ENCODE measurements at regions not wholly inside any gene's neighbourhood (a gene's known extent, or its start where the extent isn't known, plus 50 kb on each side); places are given as distances from the start of the nearest gene placed in this dataset.

DNA sequence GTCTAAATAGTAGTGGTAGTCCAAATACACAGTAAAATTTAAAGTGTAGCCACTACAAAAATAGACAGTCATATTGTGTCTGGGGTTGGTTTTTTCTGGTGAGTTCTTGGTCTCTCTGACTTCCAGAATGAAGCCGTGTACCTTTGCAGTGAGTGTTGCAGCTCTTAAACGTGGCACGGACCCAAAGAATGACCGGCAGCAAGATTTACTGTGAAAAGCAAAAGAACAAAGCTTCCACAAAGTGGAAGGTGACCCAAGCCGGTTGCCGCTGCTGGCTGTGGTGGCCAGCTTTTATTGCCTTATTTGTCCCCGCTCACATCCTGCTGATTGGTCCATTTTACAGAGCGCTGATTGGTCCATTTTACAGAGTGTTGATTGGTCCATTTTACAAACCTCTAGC, 188.7 kb downstream of the ZNF608 start:
- peaks cover 0 to 2% (median 0%) of the 10 kb centered on the region in 3 donors for H3K27me3 Mint-ChIP-seq (ENCODE audit: low read depth in 3 of 3)
- Histone ChIP-seq H3K79me2 (ENCODE audit: insufficient read depth, low read length) (no peaks in the 10 kb centered on the region), H3K4me3 (replicated peaks in 1 of 3; ENCODE audit: low read depth in 2 of 3, low read length in 3 of 3) (no peak overlapping the region), H3K4me1 (ENCODE audit: control insufficient read depth in 1 of 2, insufficient read depth in 2 of 2, low read length in 2 of 2) (no peaks in the 10 kb centered on the region), H3K27me3 (ENCODE audit: control insufficient read depth in 2 of 2, insufficient read depth in 2 of 2, low read length in 2 of 2) (no peaks in the 10 kb centered on the region), H2AFZ (ENCODE audit: insufficient read depth, low read depth, low read length, poor library complexity, severe bottlenecking) (no peak overlapping the region), H4K20me1 (ENCODE audit: insufficient read depth, low read length) (no peaks in the 10 kb centered on the region), H3K4me2 (replicated peaks; ENCODE audit: extremely low read depth, low read length, poor library complexity, severe bottlenecking) (no peak overlapping the region), H3K9ac (ENCODE audit: insufficient read depth, low read length, poor library complexity, severe bottlenecking) (no peak overlapping the region), H3K9me3 (replicated peaks in 1 of 2; ENCODE audit: control insufficient read depth in 1 of 2, insufficient read depth in 1 of 2, low read length in 2 of 2) (peaks cover 0 to 3% of the 10 kb centered on the region in 2 donors), H3K36me3 (replicated peaks in 1 of 2; ENCODE audit: control insufficient read depth in 1 of 2, insufficient read depth in 2 of 2, low read length in 2 of 2) (no peaks in the 10 kb centered on the region), H3K27ac (ENCODE audit: low read depth in 1 of 2, low read length in 2 of 2) (no peak overlapping the region)
- H3K4me3 Mint-ChIP-seq = no peak overlapping the region
- no peak overlapping the region for H3K27ac Mint-ChIP-seq
- no peak for DNase-seq
- H3K4me1 Mint-ChIP-seq = no peaks in the 10 kb centered on the region
- no peaks in the 10 kb centered on the region for H3K36me3 Mint-ChIP-seq
- intact Hi-C loops (cut with micrococcal nuclease) = no loop called here
- WGBS (ENCODE audit: insufficient coverage) = 96% methylated on average over 8 of the region's 8 CpGs
- TF ChIP-seq, protein P1, sequence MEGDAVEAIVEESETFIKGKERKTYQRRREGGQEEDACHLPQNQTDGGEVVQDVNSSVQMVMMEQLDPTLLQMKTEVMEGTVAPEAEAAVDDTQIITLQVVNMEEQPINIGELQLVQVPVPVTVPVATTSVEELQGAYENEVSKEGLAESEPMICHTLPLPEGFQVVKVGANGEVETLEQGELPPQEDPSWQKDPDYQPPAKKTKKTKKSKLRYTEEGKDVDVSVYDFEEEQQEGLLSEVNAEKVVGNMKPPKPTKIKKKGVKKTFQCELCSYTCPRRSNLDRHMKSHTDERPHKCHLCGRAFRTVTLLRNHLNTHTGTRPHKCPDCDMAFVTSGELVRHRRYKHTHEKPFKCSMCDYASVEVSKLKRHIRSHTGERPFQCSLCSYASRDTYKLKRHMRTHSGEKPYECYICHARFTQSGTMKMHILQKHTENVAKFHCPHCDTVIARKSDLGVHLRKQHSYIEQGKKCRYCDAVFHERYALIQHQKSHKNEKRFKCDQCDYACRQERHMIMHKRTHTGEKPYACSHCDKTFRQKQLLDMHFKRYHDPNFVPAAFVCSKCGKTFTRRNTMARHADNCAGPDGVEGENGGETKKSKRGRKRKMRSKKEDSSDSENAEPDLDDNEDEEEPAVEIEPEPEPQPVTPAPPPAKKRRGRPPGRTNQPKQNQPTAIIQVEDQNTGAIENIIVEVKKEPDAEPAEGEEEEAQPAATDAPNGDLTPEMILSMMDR (IDR thresholded peaks at IDR 0.05) = no peak
- peaks cover 3 to 14% (median 11%) of the 10 kb centered on the region in 7 donors for H3K9me3 Mint-ChIP-seq

DNA sequence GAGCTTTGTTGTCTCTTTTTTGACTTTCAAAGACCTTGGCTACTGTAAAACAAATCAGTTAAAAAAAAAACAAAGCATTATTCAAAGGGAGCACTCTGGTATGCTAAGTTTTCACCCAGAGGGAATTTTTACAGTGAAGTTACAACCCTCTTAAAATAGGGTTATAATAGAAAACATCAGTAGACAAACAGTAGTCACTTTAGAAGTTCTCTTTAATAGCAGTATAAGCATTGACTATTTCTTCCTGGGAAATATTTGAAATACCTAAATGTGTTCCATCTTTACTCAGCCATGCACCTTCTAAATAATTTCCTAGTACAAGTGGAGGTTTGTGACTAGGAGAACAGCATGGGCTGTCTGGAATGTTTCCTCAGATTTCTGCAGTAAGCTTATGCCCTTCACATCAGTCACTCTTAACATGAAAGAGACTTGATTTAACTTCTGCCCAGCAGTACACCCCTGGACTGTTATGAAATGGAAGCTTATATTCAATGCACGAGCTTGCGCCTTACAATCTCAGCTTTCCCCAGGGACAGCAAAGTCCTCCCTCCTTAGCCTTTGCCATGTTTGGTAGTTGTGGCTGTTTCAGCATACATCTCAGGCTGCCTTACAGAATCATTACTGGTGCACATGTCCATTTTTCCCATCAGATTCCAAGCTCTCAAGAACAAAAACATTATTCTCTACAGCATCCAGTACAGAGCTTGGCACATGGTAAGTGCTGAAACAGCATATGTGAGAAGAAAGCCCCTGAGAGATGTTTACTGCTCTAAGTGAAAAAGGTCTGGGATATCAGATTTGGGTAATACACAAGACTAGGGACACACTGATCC, 191.5 kb downstream of the ZNF608 start:
- 100% methylated on average over 1 of the region's 2 CpGs for WGBS (ENCODE audit: insufficient coverage)

More for the DNA sequence above, 191.5 kb downstream of the ZNF608 start:
- Mint-ChIP-seq H3K27me3 (ENCODE audit: low read depth in 3 of 3) (peaks cover 0 to 2% (median 0%) of the 10 kb centered on the region in 3 donors), H3K27ac (no peak overlapping the region), H3K4me3 (no peak overlapping the region), H3K36me3 (no peaks in the 10 kb centered on the region), H3K9me3 (peaks cover 3 to 12% (median 8%) of the 10 kb centered on the region in 7 donors), H3K4me1 (no peaks in the 10 kb centered on the region)
- Histone ChIP-seq H2AFZ (ENCODE audit: insufficient read depth, low read depth, low read length, poor library complexity, severe bottlenecking) (no peak overlapping the region), H3K27me3 (ENCODE audit: control insufficient read depth in 2 of 2, insufficient read depth in 2 of 2, low read length in 2 of 2) (no peaks in the 10 kb centered on the region), H3K4me3 (replicated peaks in 1 of 3; ENCODE audit: low read depth in 2 of 3, low read length in 3 of 3) (no peak overlapping the region), H3K4me1 (ENCODE audit: control insufficient read depth in 1 of 2, insufficient read depth in 2 of 2, low read length in 2 of 2) (no peaks in the 10 kb centered on the region), H3K4me2 (replicated peaks; ENCODE audit: extremely low read depth, low read length, poor library complexity, severe bottlenecking) (no peak overlapping the region), H4K20me1 (ENCODE audit: insufficient read depth, low read length) (no peaks in the 10 kb centered on the region), H3K9me3 (replicated peaks in 1 of 2; ENCODE audit: control insufficient read depth in 1 of 2, insufficient read depth in 1 of 2, low read length in 2 of 2) (peaks cover 0 to 3% of the 10 kb centered on the region in 2 donors), H3K79me2 (ENCODE audit: insufficient read depth, low read length) (no peaks in the 10 kb centered on the region), H3K27ac (ENCODE audit: low read depth in 1 of 2, low read length in 2 of 2) (no peak overlapping the region), H3K9ac (ENCODE audit: insufficient read depth, low read length, poor library complexity, severe bottlenecking) (no peak overlapping the region), H3K36me3 (replicated peaks in 1 of 2; ENCODE audit: control insufficient read depth in 1 of 2, insufficient read depth in 2 of 2, low read length in 2 of 2) (no peaks in the 10 kb centered on the region)
- TF ChIP-seq, protein P1 (IDR thresholded peaks at IDR 0.05) = no peak
- intact Hi-C loops (cut with micrococcal nuclease) = no loop called here
- DNase-seq = no peak

All from CD14-positive monocyte (primary cell).